Lung (tissue), 11 donors: ENCODE measurements at regions not wholly inside any gene's neighbourhood (a gene's known extent, or its start where the extent isn't known, plus 50 kb on each side); places are given as distances from the start of the nearest gene placed in this dataset.

Experiments
- ATAC-seq: fragments of 200-7000 bp; cut with Tn5 transposase; one replicate; pipeline ENCODE4 v1.9.1; 2020; ENCODE audit warnings: moderate number of reproducible peaks; ENCODE audit not compliant: insufficient read depth, low FRiP score
- DNase-seq, 3 donors: peaks; one replicate each; pipeline ENCODE4 v3.0.0-alpha.2; 2013 to 2017
- H3K27ac ChIP-seq, 2 donors: one replicate each; pipeline ENCODE4 v1.5.1; 2013; ENCODE audit warnings: mild to moderate bottlenecking in 2 of 2, moderate library complexity in 2 of 2, control low read depth in 1 of 2, inconsistent platforms in 1 of 2, low read depth in 1 of 2, low read length in 1 of 2
- H3K27me3 ChIP-seq, 3 donors: one replicate each; pipeline ENCODE4 v1.5.1; 2013; ENCODE audit warnings: low read length in 2 of 3; ENCODE audit not compliant: control insufficient read depth in 3 of 3, insufficient read depth in 3 of 3
- H3K36me3 ChIP-seq, 4 donors: one replicate each; pipeline ENCODE4 v1.5.1; 2013; ENCODE audit warnings: low read length in 4 of 4, mild to moderate bottlenecking in 1 of 4, moderate library complexity in 1 of 4; ENCODE audit not compliant: control insufficient read depth in 4 of 4, insufficient read depth in 4 of 4
- H3K4me1 ChIP-seq, 5 donors: one replicate each; pipeline ENCODE4 v1.5.1; 2013; ENCODE audit warnings: low read length in 5 of 5, mild to moderate bottlenecking in 2 of 5, moderate library complexity in 1 of 5; ENCODE audit not compliant: control insufficient read depth in 5 of 5, insufficient read depth in 5 of 5
- H3K4me3 ChIP-seq: one replicate; pipeline ENCODE4 v1.5.1; 2013; ENCODE audit warnings: mild to moderate bottlenecking, control low read depth, moderate library complexity
- H3K9ac ChIP-seq, 2 donors: one replicate each; pipeline ENCODE4 v1.5.1; 2013; ENCODE audit warnings: low read length in 2 of 2, control low read depth in 1 of 2; ENCODE audit not compliant: insufficient read depth in 1 of 2
- H3K9me3 ChIP-seq, 4 donors: one replicate each; pipeline ENCODE4 v1.5.1; 2013; ENCODE audit warnings: low read length in 3 of 4, mild to moderate bottlenecking in 1 of 4, moderate library complexity in 1 of 4; ENCODE audit not compliant: control insufficient read depth in 4 of 4, insufficient read depth in 3 of 4
- CTCF ChIP-seq: IDR thresholded peaks from 2 replicates; pipeline ENCODE4 v1.5.1; 2012; ENCODE audit warnings: mild to moderate bottlenecking; ENCODE audit errors: control extremely low read depth, extremely low read depth
- WGBS, 2 donors: extraction: QIAGEN DNeasy Blood & Tissue Kit; methylation state at CpG; one replicate each; pipeline ENCODE4 v1.1.7; 2013; 5-methylcytosine and 5-hydroxymethylcytosine counted together
- donor health status: control.
- donor health status: control.
- donor health status: Bipolar disorder and iron deficiency.
- donor health status: healthy.
- donor health status: DM: yes; HTN: yes; CAD: no.

GRCh38 chrX:39894683-39895082, 203.1 kb downstream of the BCOR start:
- Histone ChIP-seq H3K9ac (no peak overlapping the region), H3K36me3 (no peaks in the 10 kb centered on the region), H3K9me3 (peaks cover 0 to 4% (median 0%) of the 10 kb centered on the region in 4 donors), H3K4me3 (no peak overlapping the region), H3K27ac (peak overlapping the region in 1 of 2 donors; percentile 4), H3K27me3 (peaks cover 0 to 3% (median 3%) of the 10 kb centered on the region in 3 donors), H3K4me1 (peaks cover 0 to 32% (median 8%) of the 10 kb centered on the region in 5 donors)
- 15 to 45% methylated on average over 4 of the region's 4 CpGs for WGBS, 2 donors
- peak; percentile 55 to 79 (median 67) for DNase-seq
- no peak for TF ChIP-seq CTCF
- ATAC-seq = peak; percentile 37

GRCh38 chrX:39895218-39896110, 202.3 kb downstream of the BCOR start:
- DNase-seq (no peak), ATAC-seq (no peak)
- H3K36me3 ChIP-seq = no peaks in the 10 kb centered on the region
- H3K9ac ChIP-seq = no peak overlapping the region
- WGBS, 2 donors = 73 to 77% methylated on average over 13 to 18 of the region's 18 CpGs
- no peak overlapping the region for H3K4me3 ChIP-seq
- H3K9me3 ChIP-seq = peaks cover 0 to 4% (median 0%) of the 10 kb centered on the region in 4 donors
- H3K4me1 ChIP-seq = peaks cover 0 to 34% (median 8%) of the 10 kb centered on the region in 5 donors
- TF ChIP-seq CTCF = no peak
- peaks cover 0 to 3% (median 2%) of the 10 kb centered on the region in 3 donors for H3K27me3 ChIP-seq
- H3K27ac ChIP-seq = peak overlapping the region in 1 of 2 donors; percentile 20

- peak overlapping the region in 1 of 2 donors; percentile 50 for H3K27ac ChIP-seq
- ATAC-seq = no peak
- H3K4me1 ChIP-seq = peaks cover 0 to 38% (median 8%) of the 10 kb centered on the region in 5 donors
- H3K36me3 ChIP-seq = no peaks in the 10 kb centered on the region
- no peak for TF ChIP-seq CTCF
- H3K9me3 ChIP-seq = peaks cover 0 to 4% (median 0%) of the 10 kb centered on the region in 4 donors
- H3K27me3 ChIP-seq = peaks cover 0 to 3% (median 0%) of the 10 kb centered on the region in 3 donors
- no peak overlapping the region for H3K4me3 ChIP-seq
- 26 to 53% methylated on average over 16 to 20 of the region's 20 CpGs for WGBS, 2 donors
- peak; percentile 84 to 88 (median 88) for DNase-seq
- no peak overlapping the region for H3K9ac ChIP-seq
Observed at GRCh38 chrX:39896951-39897740, 200.6 kb downstream of the BCOR start.
